ENCODE measurements at regions not wholly inside any gene's neighbourhood (a gene's known extent, or its start where the extent isn't known, plus 50 kb on each side); places are given as distances from the start of the nearest gene placed in this dataset.

DNA sequence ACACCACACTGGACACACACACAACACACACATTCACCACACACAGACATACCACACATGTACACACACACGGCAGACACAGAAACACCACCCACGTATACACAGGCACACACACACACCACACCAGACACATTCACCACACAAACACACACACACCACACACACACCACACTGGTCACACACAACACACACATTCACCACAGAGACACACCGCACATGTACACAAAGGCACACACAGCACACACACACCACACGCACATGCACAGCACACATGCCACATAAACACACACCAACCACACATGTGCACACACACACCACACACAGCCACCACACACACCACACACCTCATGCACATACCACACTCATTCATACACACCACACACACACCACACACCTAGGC lies 84.2 kb upstream of the PRR5 start:
- intact Hi-C loops (cut with DNase I) = no loop called here
- DNase-seq (ENCODE audit: low spot score) = no peak

DNA sequence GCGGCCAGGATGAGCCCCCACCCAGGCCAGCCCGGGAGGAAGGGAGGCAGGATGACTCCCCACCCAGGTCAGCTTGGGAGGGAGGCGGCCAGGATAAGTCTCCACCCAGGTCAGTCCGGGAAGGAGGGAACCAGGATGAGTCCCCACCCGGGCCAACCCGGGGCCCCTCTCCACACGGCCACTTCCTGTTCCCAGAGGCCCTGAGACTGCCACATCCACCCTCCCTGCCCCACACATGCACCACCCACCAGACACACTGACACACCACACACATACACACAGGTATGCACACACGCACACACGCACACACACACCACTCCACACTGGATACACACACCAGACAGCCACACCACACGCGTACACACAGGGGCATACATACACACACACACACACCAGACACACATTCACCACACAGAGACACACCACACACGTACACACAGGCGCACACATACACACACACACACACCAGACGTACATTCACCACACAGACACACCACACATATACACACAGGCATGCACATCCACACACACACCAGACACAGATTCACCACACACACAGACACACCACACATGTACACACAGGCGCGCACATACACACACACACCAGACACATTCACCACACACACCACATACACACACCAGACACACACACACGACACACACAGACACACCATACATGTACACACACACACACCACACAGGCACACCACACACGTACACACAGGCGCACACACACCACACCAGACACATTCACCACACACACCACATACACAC lies 84.9 kb upstream of the PRR5 start:
- no peak for DNase-seq (ENCODE audit: low spot score)
- intact Hi-C loops (cut with DNase I) = no loop called here

DNA sequence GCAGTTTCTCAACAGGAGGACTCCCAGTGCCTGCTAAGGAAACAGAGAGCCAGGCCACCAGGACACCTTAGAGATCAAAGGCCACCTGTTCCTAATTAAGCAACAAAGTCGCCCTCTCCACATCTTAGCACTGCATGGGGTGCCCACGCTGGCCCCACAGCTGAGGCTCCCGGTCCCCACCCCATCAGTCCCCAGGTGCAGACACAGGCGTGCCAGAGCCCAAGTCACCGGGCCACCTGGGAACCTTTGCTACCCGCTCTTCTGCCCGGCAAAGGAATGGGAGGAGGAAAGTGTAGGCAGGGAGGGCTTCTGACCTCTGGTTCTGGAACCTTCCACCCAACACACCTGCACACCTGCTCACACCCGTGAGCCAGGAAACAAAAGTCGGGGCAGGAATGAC lies 85.5 kb upstream of the PRR5 start:
- intact Hi-C loops (cut with DNase I) = no loop called here
- no peak for DNase-seq (ENCODE audit: low spot score)

DNA sequence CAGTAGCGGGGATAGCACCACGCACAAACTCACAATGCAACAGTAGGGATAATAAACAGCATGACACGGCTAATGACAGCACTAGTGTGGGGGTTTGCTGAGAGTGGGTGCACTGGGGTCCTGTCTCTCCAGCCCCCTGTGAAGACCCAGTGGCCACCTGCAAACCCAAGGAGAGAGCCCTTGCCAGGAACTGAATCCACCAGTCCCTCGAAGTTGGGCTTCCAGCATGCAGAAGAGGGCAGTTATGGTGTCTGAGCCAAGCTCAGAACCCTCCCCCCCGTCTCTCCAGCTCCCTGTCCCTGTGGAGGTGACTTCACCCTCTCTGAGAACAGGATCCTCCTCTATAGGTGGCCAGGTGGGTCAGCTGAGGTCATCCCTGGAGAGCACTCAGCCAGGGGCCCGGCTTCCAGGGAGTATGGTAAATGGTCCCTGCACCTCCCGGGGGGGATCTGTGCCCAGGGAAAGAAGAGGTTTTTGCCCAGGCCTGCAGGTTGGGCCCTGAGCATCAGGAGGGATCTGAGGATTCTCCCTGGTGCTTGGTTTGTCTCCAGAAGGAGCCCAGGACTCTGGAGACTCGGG lies 86.3 kb upstream of the PRR5 start:
- intact Hi-C loops (cut with DNase I) = no loop called here

DNA sequence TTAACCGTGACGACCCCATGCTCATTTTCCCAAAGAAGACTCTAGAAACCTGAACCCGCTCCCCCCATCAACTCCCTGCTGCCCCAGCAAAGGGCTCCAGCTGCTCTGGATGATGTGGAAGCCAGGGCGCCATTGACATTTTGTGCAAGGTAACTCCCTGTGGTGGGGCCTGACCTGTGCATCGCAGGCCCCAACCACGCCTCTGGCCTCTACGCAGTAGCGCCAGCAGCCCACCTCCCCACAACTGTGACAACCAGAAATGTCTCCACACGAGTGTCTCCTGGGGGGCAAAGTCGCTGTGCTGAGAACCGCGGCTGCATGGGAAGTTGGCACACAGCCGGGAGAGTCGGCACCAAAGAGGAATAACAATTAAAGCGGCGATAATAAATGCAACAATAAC lies 86.9 kb upstream of the PRR5 start:
- intact Hi-C loops (cut with DNase I) = no loop called here
- no peak for DNase-seq (ENCODE audit: low spot score)

More for the DNA sequence above, 86.3 kb upstream of the PRR5 start:
- no peak for DNase-seq (ENCODE audit: low spot score)

DNA sequence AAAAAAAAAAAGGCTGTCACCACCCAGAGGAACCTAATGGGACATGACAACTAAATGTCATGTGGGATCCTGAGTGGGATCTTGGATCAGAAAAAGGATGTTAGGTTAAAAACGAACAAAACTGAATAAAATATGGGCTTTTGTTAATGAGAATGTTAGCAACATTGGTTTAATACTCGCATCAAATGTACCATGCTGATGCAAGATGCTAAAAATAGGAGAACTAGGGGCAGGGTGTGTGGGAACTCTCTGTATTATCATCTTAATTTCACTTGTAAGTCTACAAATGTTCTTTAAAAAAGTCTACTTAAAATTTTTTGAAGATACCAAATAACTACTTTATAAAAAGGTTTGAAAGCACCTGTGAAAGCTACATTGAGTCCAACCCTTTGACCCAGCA lies 88.8 kb upstream of the PRR5 start:
- intact Hi-C loops (cut with DNase I) = no loop called here
- no peak for DNase-seq (ENCODE audit: low spot score)

DNA sequence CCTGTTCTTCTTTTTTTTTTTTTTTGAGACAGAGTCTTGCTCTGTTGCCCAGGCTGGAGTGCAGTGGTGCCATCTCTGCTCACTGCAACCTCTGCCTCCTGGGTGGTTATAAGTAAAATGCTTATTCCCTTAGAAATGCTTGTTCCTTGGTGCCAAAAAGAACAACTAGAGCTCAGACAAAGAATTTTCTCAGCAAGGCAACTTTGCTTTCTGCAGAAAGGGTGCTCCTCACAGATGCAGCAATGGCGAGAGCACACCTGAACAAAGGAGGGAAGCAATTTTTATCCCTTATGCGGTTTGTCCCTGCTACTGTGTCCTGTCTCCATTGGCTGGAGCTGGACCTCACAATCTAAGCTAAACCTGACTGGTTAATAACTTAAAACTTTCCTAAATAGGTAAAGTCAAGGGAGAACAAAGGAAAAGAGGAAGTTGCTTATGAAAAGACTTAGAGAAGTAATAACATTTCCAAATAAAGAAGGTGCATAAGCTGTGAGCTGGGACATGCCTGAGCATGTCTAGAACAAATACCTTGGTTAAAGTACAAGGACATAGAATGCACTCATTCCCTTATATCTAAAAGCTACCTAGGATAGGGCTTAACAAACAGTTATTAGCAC lies 90.0 kb upstream of the PRR5 start:
- DNase-seq (ENCODE audit: low spot score) = no peak
- intact Hi-C loops (cut with DNase I) = no loop called here

DNA sequence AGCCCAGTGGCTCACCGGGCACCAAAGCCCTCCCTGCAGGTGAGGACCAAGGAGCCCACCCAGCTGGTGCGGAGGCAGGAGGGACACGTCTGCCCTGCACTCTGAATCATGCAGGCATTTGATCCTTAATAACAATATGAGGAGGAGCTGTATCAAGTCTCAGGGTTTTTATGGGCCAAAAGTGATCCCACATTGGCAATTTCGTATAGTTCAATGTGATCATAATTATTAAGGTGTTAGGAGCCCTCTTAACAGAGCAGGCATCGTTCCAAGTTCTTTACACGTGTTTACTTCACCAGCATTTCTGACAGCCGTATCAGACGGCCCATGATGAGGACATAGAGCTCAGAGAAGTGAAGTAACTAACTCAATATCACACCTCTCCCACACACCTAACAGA lies 91.9 kb upstream of the PRR5 start:
- DNase-seq (ENCODE audit: low spot score) = no peak

DNA sequence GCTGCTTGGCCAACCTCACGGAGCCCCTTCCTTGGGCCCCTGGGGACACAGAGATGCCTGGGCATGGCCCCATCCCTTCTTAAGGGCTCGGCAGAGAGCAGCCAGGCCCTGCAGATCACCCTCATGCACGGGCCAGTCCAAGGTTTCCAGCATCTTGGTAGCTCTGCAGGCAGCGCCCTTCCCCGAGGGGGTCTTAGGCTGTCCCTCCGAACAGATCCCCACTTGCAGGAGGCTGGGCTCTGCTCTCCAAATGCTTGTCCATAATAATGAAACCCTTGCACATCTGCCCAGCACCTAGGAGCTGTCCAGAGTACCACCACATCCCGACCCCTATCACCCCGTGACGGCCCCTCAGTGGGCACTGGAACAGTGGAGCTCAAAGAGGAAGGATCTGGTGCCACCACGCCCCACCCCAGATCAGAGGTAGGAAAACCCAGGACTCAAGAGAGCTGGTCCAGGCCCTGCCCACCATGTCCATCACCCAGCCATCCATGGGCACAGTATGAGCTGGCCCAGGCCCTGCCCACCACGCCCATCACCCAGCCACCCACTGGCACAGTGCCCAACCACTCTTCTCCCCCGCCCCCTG lies 92.5 kb upstream of the PRR5 start:
- no peak for DNase-seq (ENCODE audit: low spot score)
- intact Hi-C loops (cut with DNase I) = no loop called here

More for the DNA sequence above, 91.9 kb upstream of the PRR5 start:
- intact Hi-C loops (cut with DNase I) = no loop called here

DNA sequence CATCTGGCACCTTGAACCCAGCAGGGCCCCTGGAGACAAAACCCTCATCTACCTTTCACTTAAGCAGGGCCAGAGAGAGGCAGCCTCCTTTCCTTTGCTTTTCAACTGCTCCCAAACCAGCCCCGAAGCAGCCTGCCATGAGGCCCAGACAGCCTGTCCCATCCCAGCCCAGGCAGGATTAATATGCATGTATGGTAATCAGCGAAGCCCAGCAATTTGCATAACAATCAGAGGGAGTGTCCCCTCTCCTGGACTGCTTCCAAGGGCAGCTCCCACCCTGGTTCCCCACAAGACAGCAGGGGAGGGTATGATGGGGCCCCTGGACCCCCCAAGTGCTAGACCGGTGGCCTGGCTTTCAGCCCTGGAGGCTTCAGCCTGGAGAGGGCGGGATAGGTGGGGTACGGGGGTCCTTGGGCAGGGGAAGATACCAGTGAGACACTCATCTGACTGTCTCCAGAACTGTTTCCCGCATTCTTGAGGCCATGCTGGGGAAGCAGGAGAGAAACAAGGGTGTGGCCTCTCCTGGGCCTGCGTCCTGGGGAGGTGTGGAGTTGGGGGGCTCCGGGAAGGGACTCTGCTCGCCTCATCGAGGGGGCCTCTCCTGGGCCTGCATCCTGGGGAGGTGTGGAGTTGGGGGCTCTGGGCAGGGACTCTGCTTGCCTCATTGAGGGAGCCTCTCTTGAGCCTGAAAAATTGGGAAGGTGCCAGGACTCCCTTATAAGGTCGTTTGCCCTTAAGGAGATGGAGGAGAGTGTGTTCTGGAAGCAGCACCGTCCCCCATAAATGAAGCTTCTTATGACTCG lies 93.2 kb upstream of the PRR5 start:
- intact Hi-C loops (cut with DNase I) = no loop called here
- DNase-seq (ENCODE audit: low spot score) = no peak

DNA sequence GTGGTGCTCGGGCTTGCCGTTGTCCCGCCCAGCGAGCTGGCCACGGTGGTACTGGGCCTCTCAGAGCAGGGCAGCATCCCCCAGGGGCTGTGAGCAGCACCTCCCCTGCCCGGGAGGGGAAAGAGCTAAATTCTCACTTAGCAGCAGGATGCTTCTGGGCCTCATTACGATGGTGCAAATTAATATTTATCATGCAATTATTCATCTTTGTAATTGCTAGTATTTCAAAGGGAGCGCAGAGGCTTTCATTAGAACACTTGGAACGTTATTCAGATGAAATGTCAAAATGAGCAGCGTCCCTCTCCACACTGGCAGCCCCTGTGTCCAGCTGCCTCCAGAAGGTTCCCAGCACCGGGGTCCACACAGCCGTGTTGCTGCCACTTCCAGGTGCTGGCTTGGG lies 95.9 kb upstream of the PRR5 start:
- no peak for DNase-seq (ENCODE audit: low spot score)
- intact Hi-C loops (cut with DNase I) = no loop called here

DNA sequence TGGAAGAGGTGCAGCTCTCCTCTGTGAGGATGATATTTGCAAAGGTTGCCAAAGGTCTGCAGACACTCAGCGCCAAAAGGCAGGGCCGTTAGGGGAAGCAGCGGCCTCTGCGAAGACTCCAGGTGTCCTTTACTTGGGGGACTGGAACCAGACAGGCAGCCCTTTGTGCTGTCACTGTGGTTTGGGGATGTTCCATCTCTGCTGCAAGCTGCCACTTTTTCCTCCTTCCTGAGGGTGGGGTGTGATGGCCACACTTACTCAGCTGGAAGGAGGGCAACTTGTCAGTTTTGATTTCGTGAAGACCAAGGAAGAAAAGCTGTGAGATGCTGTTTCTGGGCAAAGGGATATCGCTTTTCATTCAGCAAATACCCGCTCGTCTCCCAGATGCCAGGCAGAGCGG lies 96.5 kb upstream of the PRR5 start:
- intact Hi-C loops (cut with DNase I) = no loop called here

DNA sequence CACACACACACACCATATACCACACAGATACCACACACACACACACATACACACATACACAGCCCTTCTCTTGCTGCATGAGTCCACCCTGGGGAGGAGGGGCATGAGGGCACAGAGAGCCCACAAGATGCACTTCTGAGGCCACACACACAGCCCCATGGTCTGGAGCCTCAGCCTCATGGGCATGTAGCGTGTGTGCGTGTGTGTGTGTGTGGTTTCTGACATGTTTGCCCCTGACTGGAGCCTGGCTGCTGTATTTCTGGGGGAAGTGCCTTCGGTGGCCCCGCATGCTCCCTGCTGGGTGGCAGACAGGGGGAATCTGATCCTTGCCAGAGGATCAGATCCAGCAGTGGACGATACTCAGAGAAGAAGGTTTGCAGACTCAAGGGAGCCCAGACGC lies 97.0 kb upstream of the PRR5 start:
- intact Hi-C loops (cut with DNase I) = no loop called here
- no peak for DNase-seq (ENCODE audit: low spot score)

More for the DNA sequence above, 96.5 kb upstream of the PRR5 start:
- no peak for DNase-seq (ENCODE audit: low spot score)

DNA sequence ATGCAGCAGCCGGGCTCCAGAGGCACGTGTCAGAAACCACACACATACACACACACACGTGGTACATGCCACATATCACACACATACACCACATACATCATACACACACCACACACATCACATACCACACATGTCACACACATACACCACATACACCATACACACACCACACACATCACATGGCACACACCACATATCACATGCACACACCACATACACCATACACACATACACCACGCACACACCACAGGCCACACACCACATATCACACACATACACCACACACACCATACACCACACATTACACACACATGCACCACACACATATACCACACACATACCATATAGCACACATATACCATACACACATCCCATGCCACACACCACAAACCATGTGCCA lies 97.5 kb upstream of the PRR5 start:
- intact Hi-C loops (cut with DNase I) = no loop called here
- DNase-seq (ENCODE audit: low spot score) = no peak

DNA sequence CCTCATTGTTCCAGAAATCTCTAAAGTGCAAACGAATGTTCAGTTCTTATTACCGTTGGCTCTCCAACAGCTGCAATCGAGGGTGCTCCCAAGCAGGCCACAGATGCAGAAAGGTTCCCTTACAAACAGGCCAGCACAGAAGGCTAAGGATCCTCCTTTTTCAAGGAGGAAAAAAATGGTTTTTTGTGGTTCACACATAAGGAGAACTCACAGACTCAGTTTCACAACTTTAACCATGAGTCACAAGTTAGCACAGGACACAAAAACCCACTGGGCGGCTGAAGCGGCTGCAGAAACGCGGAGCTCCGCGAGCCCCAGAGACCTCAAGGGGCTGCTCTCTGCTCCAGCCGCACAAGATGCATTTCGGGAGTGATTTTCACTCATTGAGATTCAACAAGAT lies 98.2 kb upstream of the PRR5 start:
- intact Hi-C loops (cut with DNase I) = no loop called here
- no peak for DNase-seq (ENCODE audit: low spot score)

DNA sequence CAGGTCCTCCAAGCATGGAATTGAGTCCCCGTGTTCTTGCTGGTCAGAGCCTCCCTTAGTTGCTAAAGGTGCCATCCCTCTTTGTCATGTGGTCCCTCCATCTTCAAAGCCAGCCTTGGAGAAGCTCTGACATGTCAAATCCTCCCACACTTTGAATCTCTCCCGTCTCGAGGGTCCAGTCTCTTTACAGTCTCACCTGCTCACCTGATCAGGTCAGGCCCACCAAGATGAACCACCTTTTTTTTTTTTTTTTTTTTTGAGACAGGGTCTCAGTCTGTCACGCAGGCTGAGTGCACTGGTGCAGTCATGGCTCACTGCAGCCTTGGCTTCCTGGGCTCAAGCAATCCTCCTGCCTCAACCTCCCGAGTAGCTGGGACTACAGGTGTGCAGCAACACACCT lies 100.3 kb upstream of the PRR5 start:
- no peak for DNase-seq (ENCODE audit: low spot score)

DNA sequence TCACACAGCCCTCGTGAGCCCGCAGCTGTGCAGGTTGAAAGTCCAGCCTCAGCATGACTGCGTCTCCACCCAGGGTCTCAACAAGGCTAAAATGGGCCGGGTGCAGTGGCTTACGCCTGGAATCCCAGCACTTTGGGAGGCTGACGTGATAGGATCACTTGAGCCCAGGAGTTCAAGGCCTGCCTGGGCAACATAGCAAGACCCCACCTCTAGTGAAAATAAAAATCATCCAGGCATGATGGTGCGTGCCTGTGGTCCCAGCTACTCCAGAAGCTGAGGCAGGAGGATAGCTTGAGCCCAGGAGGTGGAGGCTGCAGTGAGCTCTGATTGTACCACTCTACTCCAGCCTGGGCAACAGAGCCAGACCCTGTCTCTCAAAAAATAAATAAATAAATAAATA lies 100.8 kb upstream of the PRR5 start:
- no peak for DNase-seq (ENCODE audit: low spot score)
- intact Hi-C loops (cut with DNase I) = no loop called here

More for the DNA sequence above, 100.3 kb upstream of the PRR5 start:
- intact Hi-C loops (cut with DNase I) = no loop called here

DNA sequence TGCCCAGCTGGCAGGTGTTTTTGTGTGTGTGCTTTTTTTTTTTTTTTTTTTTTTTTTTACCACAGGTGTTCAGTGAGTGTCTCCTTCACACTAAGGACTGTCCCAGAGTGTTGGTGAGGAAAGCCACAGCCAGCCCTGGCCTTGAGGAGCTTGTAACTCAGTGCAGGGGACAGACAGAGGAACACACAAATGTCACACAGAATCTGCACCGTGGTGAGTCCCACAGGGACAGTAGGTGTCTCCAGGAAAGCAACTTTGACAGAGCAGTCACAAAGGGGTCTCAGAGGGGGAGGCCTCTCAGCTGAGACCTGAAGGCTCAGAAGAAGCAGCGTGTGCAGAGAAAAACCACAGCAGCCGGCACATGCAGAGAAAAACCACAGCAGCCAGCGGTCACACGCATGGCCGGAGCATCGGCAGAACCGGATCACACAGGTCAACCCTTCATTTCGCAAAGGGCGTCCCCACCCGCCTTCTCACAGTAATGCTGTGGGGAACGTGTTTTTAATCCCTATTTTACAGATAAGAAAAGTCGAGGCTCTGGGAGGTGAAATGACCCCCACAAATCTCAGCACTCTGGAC lies 101.7 kb upstream of the PRR5 start:
- no peak for DNase-seq (ENCODE audit: low spot score)
- intact Hi-C loops (cut with DNase I) = no loop called here

DNA sequence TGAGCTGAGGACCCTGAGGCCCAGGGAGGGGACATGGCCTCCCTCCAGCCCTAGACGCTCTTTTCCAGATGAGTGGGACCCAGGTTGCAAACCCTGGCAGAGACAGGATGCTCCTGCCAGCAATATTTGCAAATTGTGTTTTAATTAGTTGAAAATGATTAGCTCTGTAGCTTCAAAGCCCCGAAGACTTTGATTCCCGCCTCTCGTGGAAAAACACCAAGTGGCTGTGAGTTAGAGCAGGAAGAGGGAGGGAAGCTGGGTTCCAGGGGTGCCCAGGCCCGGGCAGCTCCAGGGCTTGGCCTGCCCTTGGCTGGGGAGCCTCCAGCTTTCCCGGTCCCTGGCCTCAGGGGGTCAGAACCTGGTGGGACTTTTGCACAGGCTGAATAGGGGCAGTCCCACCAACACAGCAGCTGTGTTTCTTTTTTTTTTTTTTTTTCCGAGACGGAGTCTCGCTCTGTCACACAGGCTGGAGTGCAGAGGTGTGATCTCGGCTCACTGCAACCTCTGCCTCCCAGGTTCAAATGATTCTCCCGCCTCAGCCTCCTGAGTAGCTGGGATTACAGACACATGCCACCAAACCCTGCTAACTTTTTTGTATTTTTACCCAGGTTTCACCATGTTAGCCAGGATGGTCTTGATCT lies 101.6 kb upstream of the RTL6 start:
- DNase-seq (ENCODE audit: low spot score) = no peak
- intact Hi-C loops (cut with DNase I) = no loop called here

Measured in cardiac septum (tissue), 1 donor.